ENCODE measurements at regions not wholly inside any gene's neighbourhood (a gene's known extent, or its start where the extent isn't known, plus 50 kb on each side); places are given as distances from the start of the nearest gene placed in this dataset.

- WGBS, 2 donors: 73 to 74% methylated on average over 2 of the region's 2 CpGs
- Histone ChIP-seq H3K36me3 (no peaks in the 10 kb centered on the region), H3K9me3 (no peaks in the 10 kb centered on the region), H3K4me1 (no peaks in the 10 kb centered on the region), H3K4me3 (no peak overlapping the region), H3K27me3 (no peaks in the 10 kb centered on the region), H3K27ac (no peak overlapping the region)
- intact Hi-C loops (cut with DNase I): no loop called here
- no peak for TF ChIP-seq POLR2A (IDR thresholded peaks at IDR 0.05)
- TF ChIP-seq CTCF (IDR thresholded peaks at IDR 0.05): no peak
- no peak for DNase-seq
Measured at GRCh38 chr6:128648022-128648598, 127.7 kb upstream of the PTPRK start.

- intact Hi-C loops (cut with DNase I): no loop called here
- no peak overlapping the region for H3K27ac ChIP-seq
- no peak overlapping the region for H3K4me3 ChIP-seq
- DNase-seq: no peak
- no peaks in the 10 kb centered on the region for H3K36me3 ChIP-seq
- WGBS, 2 donors: 90 to 91% methylated on average over 1 of the region's 1 CpG
- no peaks in the 10 kb centered on the region for H3K9me3 ChIP-seq
- H3K4me1 ChIP-seq: no peaks in the 10 kb centered on the region
- TF ChIP-seq POLR2A (IDR thresholded peaks at IDR 0.05): no peak
- no peak for TF ChIP-seq CTCF (IDR thresholded peaks at IDR 0.05)
- H3K27me3 ChIP-seq: no peaks in the 10 kb centered on the region
Measured at GRCh38 chr6:128642132-128642531, 121.7 kb upstream of the PTPRK start.

GRCh38 chr6:128641703-128642102 is 121.3 kb upstream of the PTPRK start:
- Histone ChIP-seq H3K27ac (no peak overlapping the region), H3K27me3 (no peaks in the 10 kb centered on the region), H3K9me3 (no peaks in the 10 kb centered on the region), H3K36me3 (no peaks in the 10 kb centered on the region), H3K4me3 (no peak overlapping the region), H3K4me1 (no peaks in the 10 kb centered on the region)
- DNase-seq: no peak
- TF ChIP-seq CTCF (IDR thresholded peaks at IDR 0.05) (no peak), POLR2A (IDR thresholded peaks at IDR 0.05) (no peak)
- intact Hi-C loops (cut with DNase I): no loop called here

GRCh38 chr6:128638817-128639216 is 118.4 kb upstream of the PTPRK start:
- Histone ChIP-seq H3K9me3 (no peaks in the 10 kb centered on the region), H3K4me3 (no peak overlapping the region), H3K36me3 (no peaks in the 10 kb centered on the region), H3K27ac (no peak overlapping the region), H3K27me3 (no peaks in the 10 kb centered on the region), H3K4me1 (no peaks in the 10 kb centered on the region)
- intact Hi-C loops (cut with DNase I): no loop called here
- no peak for DNase-seq
- TF ChIP-seq CTCF (IDR thresholded peaks at IDR 0.05): no peak
- no peak for TF ChIP-seq POLR2A (IDR thresholded peaks at IDR 0.05)

- no peak for TF ChIP-seq CTCF (IDR thresholded peaks at IDR 0.05)
- no peak for TF ChIP-seq POLR2A (IDR thresholded peaks at IDR 0.05)
- intact Hi-C loops (cut with DNase I): no loop called here
- H3K9me3 ChIP-seq: no peaks in the 10 kb centered on the region
- no peak overlapping the region for H3K4me3 ChIP-seq
- H3K4me1 ChIP-seq: peaks cover 0 to 5% (median 0%) of the 10 kb centered on the region in 3 donors
- H3K36me3 ChIP-seq: no peaks in the 10 kb centered on the region
- WGBS, 2 donors: 33 to 52% methylated on average over 2 of the region's 2 CpGs
- no peak for DNase-seq
- no peak overlapping the region for H3K27ac ChIP-seq
- no peaks in the 10 kb centered on the region for H3K27me3 ChIP-seq
Measured at GRCh38 chr6:128635219-128635618, 114.8 kb upstream of the PTPRK start.

All from esophagus squamous epithelium (tissue), 5 donors.